PC-9 (cell line): ENCODE measurements at regions not wholly inside any gene's neighbourhood (a gene's known extent, or its start where the extent isn't known, plus 50 kb on each side); places are given as distances from the start of the nearest gene placed in this dataset.

Experiments
- EZH2 ChIP-seq: fragments of 200-600 bp; sonication (generic); IDR thresholded peaks from 2 replicates; pipeline ENCODE4 v1.8.0; 2017; ENCODE audit warnings: antibody characterized with exemption, low read depth
- TF ChIP-seq, protein P1 (sequence below): fragments of 200-600 bp; sonication (generic); conservative IDR thresholded peaks from 2 replicates; pipeline ENCODE4 v1.6.1; 2017; ENCODE audit warnings: mixed run types, antibody characterized with exemption, mild to moderate bottlenecking, moderate library complexity

DNA sequence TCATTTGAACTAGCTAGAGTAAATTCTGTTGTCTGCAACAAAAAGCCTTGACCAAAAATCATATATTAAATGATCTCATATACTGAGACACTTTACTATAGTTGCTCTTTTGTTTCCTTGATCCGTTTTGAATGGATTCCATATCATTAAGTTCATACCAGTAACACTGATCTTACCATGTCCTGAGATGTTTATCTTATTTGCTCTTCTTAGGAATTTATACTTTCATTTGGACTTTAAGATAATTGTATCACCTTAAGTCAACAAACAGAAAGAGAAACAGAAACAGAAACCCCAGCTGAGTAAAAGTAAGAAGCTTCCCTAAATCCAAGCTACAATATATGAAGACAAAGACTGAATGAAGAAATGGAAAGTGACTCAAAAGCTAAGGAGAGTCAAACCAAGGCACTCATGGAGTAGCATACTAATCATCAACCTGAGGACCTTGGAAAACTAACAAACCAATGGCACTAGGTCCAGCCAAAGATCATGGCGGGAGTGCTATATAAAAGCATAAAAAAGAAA, 106.5 kb upstream of the COX10 start:
- TF ChIP-seq, protein P1, sequence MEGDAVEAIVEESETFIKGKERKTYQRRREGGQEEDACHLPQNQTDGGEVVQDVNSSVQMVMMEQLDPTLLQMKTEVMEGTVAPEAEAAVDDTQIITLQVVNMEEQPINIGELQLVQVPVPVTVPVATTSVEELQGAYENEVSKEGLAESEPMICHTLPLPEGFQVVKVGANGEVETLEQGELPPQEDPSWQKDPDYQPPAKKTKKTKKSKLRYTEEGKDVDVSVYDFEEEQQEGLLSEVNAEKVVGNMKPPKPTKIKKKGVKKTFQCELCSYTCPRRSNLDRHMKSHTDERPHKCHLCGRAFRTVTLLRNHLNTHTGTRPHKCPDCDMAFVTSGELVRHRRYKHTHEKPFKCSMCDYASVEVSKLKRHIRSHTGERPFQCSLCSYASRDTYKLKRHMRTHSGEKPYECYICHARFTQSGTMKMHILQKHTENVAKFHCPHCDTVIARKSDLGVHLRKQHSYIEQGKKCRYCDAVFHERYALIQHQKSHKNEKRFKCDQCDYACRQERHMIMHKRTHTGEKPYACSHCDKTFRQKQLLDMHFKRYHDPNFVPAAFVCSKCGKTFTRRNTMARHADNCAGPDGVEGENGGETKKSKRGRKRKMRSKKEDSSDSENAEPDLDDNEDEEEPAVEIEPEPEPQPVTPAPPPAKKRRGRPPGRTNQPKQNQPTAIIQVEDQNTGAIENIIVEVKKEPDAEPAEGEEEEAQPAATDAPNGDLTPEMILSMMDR, result no peak
- TF ChIP-seq EZH2, result no peak
